ENCODE measurements at regions not wholly inside any gene's neighbourhood (a gene's known extent, or its start where the extent isn't known, plus 50 kb on each side); places are given as distances from the start of the nearest gene placed in this dataset.

- FAIRE-seq: no peak
- DNase-seq (ENCODE audit: insufficient read length, low spot score): no peak
- TF ChIP-seq POU2F2 (IDR thresholded peaks at IDR 0.05; ENCODE audit: low read depth, low read length): no peak
- TF ChIP-seq POLR2A (IDR thresholded peaks at IDR 0.05; ENCODE audit: low read depth, low read length): no peak
- no peak for TF ChIP-seq TAF1 (IDR thresholded peaks at IDR 0.05; ENCODE audit: low read depth, low read length)
- no peak for TF ChIP-seq POLR2AphosphoS5 (IDR thresholded peaks at IDR 0.05; ENCODE audit: low read depth, low read length)
- TF ChIP-seq SPI1 (IDR thresholded peaks at IDR 0.05; ENCODE audit: low read depth, low read length): no peak
- TF ChIP-seq PAX5 (IDR thresholded peaks at IDR 0.05; ENCODE audit: insufficient read depth, low read length, severe bottlenecking): no peak
Measured at GRCh38 chr3:21801631-21802030, 50.6 kb upstream of the ZNF385D start.

GRCh38 chr3:21803604-21804003, 52.6 kb upstream of the ZNF385D start:
- no peak for FAIRE-seq
- TF ChIP-seq POLR2AphosphoS5 (IDR thresholded peaks at IDR 0.05; ENCODE audit: low read depth, low read length) (no peak), POLR2A (IDR thresholded peaks at IDR 0.05; ENCODE audit: low read depth, low read length) (no peak), PAX5 (IDR thresholded peaks at IDR 0.05; ENCODE audit: insufficient read depth, low read length, severe bottlenecking) (no peak), SPI1 (IDR thresholded peaks at IDR 0.05; ENCODE audit: low read depth, low read length) (no peak), POU2F2 (IDR thresholded peaks at IDR 0.05; ENCODE audit: low read depth, low read length) (no peak), TAF1 (IDR thresholded peaks at IDR 0.05; ENCODE audit: low read depth, low read length) (no peak)
- DNase-seq (ENCODE audit: insufficient read length, low spot score): no peak

GRCh38 chr3:21804330-21804729, 53.3 kb upstream of the ZNF385D start:
- no peak for FAIRE-seq
- TF ChIP-seq POLR2AphosphoS5 (IDR thresholded peaks at IDR 0.05; ENCODE audit: low read depth, low read length): no peak
- TF ChIP-seq POU2F2 (IDR thresholded peaks at IDR 0.05; ENCODE audit: low read depth, low read length): no peak
- no peak for TF ChIP-seq PAX5 (IDR thresholded peaks at IDR 0.05; ENCODE audit: insufficient read depth, low read length, severe bottlenecking)
- no peak for TF ChIP-seq SPI1 (IDR thresholded peaks at IDR 0.05; ENCODE audit: low read depth, low read length)
- TF ChIP-seq POLR2A (IDR thresholded peaks at IDR 0.05; ENCODE audit: low read depth, low read length): no peak
- no peak for TF ChIP-seq TAF1 (IDR thresholded peaks at IDR 0.05; ENCODE audit: low read depth, low read length)
- DNase-seq (ENCODE audit: insufficient read length, low spot score): no peak

GRCh38 chr3:21806733-21807132, 55.7 kb upstream of the ZNF385D start:
- TF ChIP-seq TAF1 (IDR thresholded peaks at IDR 0.05; ENCODE audit: low read depth, low read length): no peak
- TF ChIP-seq SPI1 (IDR thresholded peaks at IDR 0.05; ENCODE audit: low read depth, low read length): no peak
- TF ChIP-seq POLR2AphosphoS5 (IDR thresholded peaks at IDR 0.05; ENCODE audit: low read depth, low read length): no peak
- TF ChIP-seq POLR2A (IDR thresholded peaks at IDR 0.05; ENCODE audit: low read depth, low read length): no peak
- TF ChIP-seq POU2F2 (IDR thresholded peaks at IDR 0.05; ENCODE audit: low read depth, low read length): no peak
- TF ChIP-seq PAX5 (IDR thresholded peaks at IDR 0.05; ENCODE audit: insufficient read depth, low read length, severe bottlenecking): no peak
- DNase-seq (ENCODE audit: insufficient read length, low spot score) (no peak), FAIRE-seq (no peak)

GRCh38 chr3:21825684-21826083, 74.7 kb upstream of the ZNF385D start:
- DNase-seq (ENCODE audit: insufficient read length, low spot score): no peak
- TF ChIP-seq TAF1 (IDR thresholded peaks at IDR 0.05; ENCODE audit: low read depth, low read length) (no peak), POLR2AphosphoS5 (IDR thresholded peaks at IDR 0.05; ENCODE audit: low read depth, low read length) (no peak), SPI1 (IDR thresholded peaks at IDR 0.05; ENCODE audit: low read depth, low read length) (no peak), POLR2A (IDR thresholded peaks at IDR 0.05; ENCODE audit: low read depth, low read length) (no peak), POU2F2 (IDR thresholded peaks at IDR 0.05; ENCODE audit: low read depth, low read length) (no peak), PAX5 (IDR thresholded peaks at IDR 0.05; ENCODE audit: insufficient read depth, low read length, severe bottlenecking) (no peak)
- FAIRE-seq: no peak

GRCh38 chr3:21826416-21826815, 75.4 kb upstream of the ZNF385D start:
- FAIRE-seq (no peak), DNase-seq (ENCODE audit: insufficient read length, low spot score) (no peak)
- TF ChIP-seq PAX5 (IDR thresholded peaks at IDR 0.05; ENCODE audit: insufficient read depth, low read length, severe bottlenecking): no peak
- TF ChIP-seq SPI1 (IDR thresholded peaks at IDR 0.05; ENCODE audit: low read depth, low read length): no peak
- no peak for TF ChIP-seq POU2F2 (IDR thresholded peaks at IDR 0.05; ENCODE audit: low read depth, low read length)
- no peak for TF ChIP-seq TAF1 (IDR thresholded peaks at IDR 0.05; ENCODE audit: low read depth, low read length)
- no peak for TF ChIP-seq POLR2AphosphoS5 (IDR thresholded peaks at IDR 0.05; ENCODE audit: low read depth, low read length)
- TF ChIP-seq POLR2A (IDR thresholded peaks at IDR 0.05; ENCODE audit: low read depth, low read length): no peak

- DNase-seq (ENCODE audit: insufficient read length, low spot score) (no peak), FAIRE-seq (no peak)
- TF ChIP-seq POU2F2 (IDR thresholded peaks at IDR 0.05; ENCODE audit: low read depth, low read length) (no peak), POLR2AphosphoS5 (IDR thresholded peaks at IDR 0.05; ENCODE audit: low read depth, low read length) (no peak), TAF1 (IDR thresholded peaks at IDR 0.05; ENCODE audit: low read depth, low read length) (no peak), POLR2A (IDR thresholded peaks at IDR 0.05; ENCODE audit: low read depth, low read length) (no peak), PAX5 (IDR thresholded peaks at IDR 0.05; ENCODE audit: insufficient read depth, low read length, severe bottlenecking) (no peak), SPI1 (IDR thresholded peaks at IDR 0.05; ENCODE audit: low read depth, low read length) (no peak)
Measured at GRCh38 chr3:21830541-21830940, 79.5 kb upstream of the ZNF385D start.

GRCh38 chr3:21835264-21835663, 84.3 kb upstream of the ZNF385D start:
- FAIRE-seq (no peak), DNase-seq (ENCODE audit: insufficient read length, low spot score) (no peak)
- no peak for TF ChIP-seq PAX5 (IDR thresholded peaks at IDR 0.05; ENCODE audit: insufficient read depth, low read length, severe bottlenecking)

GRCh38 chr3:21836227-21836626, 85.2 kb upstream of the ZNF385D start:
- no peak for FAIRE-seq
- TF ChIP-seq POU2F2 (IDR thresholded peaks at IDR 0.05; ENCODE audit: low read depth, low read length): no peak
- TF ChIP-seq POLR2AphosphoS5 (IDR thresholded peaks at IDR 0.05; ENCODE audit: low read depth, low read length): no peak
- TF ChIP-seq PAX5 (IDR thresholded peaks at IDR 0.05; ENCODE audit: insufficient read depth, low read length, severe bottlenecking): no peak
- TF ChIP-seq SPI1 (IDR thresholded peaks at IDR 0.05; ENCODE audit: low read depth, low read length): no peak
- no peak for TF ChIP-seq POLR2A (IDR thresholded peaks at IDR 0.05; ENCODE audit: low read depth, low read length)
- TF ChIP-seq TAF1 (IDR thresholded peaks at IDR 0.05; ENCODE audit: low read depth, low read length): no peak
- DNase-seq (ENCODE audit: insufficient read length, low spot score): no peak

- DNase-seq (ENCODE audit: insufficient read length, low spot score) (no peak), FAIRE-seq (no peak)
- TF ChIP-seq POLR2A (IDR thresholded peaks at IDR 0.05; ENCODE audit: low read depth, low read length): no peak
Measured at GRCh38 chr3:21839176-21839575, 88.2 kb upstream of the ZNF385D start.

Measured in GM12891 (cell line).